A172 (cell line): ENCODE measurements at regions not wholly inside any gene's neighbourhood (a gene's known extent, or its start where the extent isn't known, plus 50 kb on each side); places are given as distances from the start of the nearest gene placed in this dataset.

Experiments
- DNase-seq: peaks from one replicate; pipeline ENCODE4 v3.0.0-alpha.2; 2015; ENCODE audit warnings: low spot score

DNA sequence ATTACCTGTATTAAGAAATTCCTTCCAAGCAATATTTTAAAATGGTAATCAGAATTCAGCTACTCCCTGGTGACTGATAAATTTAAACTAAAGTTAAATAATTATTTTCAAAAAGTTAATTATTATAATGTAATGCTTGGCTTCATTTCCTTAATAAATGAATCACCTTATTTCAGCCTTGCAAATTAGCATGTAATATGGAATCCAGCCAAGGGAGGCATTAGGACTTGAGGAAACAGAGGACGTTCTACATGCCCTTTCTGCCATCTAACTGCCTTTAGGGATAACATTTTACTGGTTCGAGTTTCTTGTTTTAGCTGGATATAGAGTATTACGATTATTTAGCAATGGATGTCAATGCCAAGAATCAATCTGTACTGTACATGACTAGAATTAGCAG lies 636.3 kb downstream of the TSN start:
- DNase-seq: no peak

DNA sequence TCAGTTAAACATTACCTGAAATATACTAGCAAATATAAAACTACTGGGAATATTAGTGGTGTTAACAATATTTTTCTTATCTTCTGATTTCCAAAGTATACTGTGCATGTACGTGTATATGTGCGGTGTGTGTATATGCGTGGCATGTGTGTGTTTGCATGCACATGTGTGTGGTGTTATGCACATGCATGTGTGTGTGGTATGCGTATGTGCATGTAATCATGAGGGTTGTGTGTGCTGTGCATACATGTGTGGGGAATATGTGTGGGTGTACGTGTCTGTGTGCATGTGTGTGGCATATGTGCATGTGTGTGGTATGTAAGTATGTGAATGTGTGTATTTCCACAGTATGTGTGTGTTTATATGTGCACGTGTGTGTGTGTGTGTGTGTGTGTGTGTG lies 640.2 kb downstream of the TSN start:
- DNase-seq: no peak

DNA sequence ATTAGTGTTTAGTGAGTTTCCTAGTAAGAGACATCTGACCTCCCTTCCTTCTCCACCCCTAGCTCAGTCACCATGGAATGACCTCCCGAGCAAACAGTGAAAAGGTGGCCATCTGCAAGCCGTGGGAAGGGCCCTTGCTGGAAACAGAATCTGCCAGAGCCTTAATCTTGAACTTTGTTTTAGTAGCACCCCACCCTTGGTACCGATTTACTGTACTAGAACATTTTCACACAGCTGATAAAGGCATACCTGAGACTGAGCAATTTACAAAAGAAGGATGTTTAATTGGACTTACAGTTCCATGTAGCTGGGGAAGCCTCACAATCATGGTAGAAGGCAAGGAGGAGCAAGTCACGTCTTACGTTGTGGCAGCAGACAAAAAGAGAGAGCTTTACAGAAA lies 655.8 kb downstream of the TSN start:
- DNase-seq: no peak

DNA sequence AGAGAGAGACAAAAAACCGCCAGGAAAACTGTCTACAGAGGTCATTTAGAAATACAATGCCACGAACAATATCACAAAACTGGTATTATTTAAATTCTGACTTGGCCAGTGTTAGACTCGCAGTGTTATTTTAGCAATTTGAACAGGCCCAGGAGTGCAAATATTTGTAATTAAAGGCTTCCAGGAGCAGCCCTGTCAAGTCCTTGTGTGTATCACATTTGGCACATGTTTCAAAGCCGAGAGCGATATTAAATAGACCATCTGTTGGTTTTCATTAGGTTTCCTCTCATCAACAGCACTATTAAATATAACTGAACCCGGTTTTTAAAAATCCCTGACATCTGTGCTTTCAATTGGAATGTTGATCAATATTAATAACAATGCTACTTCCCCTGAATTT lies 656.9 kb downstream of the TSN start:
- DNase-seq: no peak

DNA sequence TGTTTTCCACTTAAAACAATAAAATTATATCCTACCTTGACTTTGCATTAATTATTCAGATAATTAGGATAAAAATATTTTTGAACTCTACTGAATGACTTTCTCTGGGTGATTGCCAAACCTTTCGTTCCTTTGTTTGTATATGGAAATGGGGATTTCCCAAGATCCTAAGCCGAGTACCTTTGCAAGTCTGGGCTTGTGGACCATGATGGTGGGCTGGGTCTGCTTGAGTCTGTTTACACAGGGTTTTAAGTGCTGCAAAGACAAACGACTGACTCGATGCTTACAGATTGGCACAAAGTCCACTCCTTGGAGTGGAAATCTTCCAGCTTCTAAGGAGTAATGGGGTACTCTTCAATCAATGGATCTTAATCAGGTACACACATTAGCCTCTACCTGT lies 659.5 kb downstream of the TSN start:
- DNase-seq: no peak

DNA sequence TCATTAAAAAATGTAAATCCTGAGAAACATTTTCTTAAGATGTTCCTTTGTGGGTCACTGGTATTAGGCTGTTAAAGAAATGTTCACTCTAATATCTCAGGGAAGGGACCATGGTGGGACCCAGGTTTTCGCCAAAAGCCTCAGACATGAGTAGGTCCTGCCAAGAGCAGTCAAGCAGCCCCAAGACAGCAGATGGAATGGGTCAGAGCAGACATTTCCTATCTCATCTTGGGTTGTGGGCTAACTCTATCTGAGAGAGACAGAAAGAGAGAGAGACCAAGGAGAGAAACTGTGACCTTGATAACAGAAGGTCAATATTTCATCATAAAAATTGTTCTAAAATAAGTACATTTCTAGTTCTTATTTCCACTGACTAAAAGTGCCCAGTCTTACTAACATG lies 661.7 kb downstream of the TSN start:
- no peak for DNase-seq

DNA sequence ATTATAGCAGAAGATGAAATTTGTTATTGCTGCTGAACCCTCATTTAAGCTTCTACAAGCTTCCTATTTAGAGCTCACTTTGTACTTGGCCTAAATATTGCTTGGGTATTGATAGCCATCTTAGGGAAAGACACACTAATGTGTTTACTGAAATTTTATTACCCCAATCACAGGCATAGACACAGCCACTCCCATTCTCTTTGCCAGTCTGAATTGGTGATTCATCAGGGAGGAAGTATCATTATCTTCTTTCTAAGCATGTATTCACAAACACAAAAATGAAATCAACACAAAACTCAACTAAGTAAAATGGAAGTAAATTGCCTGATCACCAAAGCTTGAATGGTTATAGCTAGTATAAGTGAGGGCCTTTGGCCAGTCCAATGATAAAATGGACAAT lies 666.3 kb downstream of the TSN start:
- no peak for DNase-seq

DNA sequence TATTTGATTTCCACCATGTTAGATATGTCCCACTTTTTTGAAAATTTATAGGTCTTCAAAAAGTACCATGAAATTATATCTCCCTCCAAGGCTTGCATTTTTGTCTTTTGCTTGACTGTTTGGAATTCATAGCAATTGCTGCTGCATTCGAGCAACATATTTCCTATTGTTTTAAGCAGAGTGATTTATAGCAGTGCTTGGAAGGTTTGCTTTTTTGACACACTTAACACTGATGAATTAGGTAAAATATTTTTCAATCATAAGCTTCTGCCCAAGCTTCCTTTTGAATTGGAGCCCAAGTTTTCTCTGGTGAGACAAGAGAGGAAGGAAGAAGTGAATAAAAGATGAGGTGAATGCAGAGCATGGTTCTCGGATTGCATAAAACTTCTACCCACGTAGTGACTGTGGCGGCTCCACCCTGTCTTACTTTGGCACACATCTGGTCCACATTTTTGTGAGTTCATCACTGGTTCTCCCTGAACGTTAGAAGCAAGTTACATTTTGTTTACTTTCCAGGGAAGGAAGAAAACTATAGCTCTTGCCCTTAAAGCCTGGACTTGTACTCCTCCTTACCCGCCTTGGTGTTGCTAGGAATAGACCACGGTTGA lies 667.0 kb downstream of the TSN start:
- DNase-seq: no peak

DNA sequence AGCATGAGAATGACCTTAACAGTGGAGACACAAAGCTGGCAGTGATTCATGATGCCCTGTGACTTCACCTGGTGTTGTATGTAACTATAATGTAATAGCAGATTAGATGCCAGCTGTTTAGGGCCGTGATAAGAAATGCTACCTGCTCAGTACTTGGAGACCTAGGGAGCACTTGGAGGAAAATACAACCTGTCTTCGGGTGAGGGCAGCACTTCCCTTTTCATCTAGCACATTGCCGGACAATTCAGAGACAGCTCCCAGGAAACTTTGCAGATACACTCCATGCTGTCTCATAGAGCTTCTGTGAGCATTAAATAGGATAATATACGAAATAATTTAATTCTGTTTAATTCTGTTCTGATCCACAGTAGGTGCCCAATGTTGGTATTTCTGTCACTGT lies 668.5 kb downstream of the TSN start:
- DNase-seq: no peak

DNA sequence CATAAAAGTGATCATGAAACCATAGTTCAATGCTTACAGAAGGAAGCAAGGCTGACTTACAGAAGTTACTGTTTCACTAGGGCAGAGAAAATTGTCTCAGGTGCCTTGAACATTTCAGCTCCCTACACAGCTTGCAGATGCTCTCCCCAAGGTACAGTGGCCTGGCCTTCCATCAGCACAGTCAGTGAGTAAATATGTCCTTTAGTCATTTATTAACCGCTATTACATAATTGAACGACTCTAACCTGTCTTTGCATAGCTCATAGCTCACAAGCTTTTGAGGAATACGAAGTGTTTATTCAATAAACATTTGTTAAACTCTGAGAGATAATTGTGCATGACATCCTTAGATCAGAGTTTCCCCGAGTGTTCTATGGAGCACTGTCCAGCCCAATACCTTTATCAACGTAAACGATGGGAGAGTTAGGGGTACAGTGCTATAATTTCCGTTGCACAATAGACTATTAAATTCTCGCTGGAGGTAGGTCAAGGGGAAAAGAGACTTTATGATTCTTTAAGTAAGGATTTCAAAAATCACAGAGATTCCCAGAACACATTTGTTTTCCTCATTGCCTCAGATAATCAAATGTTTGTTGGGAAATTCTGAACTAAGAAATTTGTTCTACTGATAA lies 677.8 kb downstream of the TSN start:
- no peak for DNase-seq

DNA sequence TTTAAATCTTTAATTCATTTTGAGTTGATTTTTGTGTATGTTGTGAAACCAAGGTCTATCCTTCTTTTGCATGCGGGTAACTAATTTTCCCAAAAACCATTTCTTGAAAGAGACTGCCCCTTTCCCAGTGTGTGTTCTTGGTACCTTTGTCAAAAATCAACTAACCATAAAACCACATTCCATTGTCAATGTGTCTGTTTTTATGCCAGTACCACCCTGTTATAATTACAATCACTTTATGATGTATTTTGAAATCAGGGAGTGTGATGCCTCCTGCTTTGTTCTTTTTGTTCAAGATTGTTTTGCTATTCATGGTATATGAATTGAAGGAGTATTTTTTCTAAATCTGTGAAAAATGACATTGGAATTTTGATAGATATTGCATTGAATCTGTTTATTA lies 689.6 kb downstream of the TSN start:
- no peak for DNase-seq

DNA sequence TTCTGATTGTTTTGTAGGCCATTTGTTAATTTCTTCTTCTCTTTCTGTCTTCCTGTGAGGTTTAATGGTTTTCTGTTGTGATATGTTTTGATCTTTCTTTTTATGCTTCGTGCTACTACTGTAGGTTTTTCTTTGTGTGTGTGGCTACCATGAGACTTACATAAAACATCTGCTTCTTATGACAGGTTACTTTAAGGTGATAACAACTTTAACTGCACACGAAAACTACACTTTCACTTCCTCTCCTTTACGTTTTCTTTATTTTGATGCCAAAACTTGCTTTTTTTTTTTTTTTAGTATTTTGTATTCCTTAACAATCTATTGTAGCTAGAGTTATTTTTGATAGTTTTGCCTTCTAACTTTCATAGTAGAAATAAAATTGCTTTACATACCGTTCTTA lies 691.3 kb downstream of the TSN start:
- DNase-seq: no peak

DNA sequence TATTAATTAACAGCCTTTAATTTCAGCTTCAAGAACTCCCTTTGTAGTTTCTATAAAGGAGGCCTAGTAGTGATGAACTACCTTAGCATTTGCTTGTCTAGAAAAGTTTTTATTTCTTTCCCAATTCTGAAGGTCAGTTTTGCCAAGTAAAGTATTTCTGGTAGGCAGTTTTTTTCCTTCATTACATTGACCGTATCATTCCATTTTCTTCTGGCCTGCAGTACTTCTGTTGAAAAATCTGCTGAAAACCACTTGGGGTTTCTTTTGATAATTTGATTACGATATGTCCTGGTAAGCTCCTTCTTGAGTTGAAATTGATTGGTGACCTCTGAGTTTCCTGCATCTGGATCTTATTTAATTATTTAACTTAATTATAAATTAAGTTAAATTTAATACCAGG lies 691.8 kb downstream of the TSN start:
- no peak for DNase-seq

DNA sequence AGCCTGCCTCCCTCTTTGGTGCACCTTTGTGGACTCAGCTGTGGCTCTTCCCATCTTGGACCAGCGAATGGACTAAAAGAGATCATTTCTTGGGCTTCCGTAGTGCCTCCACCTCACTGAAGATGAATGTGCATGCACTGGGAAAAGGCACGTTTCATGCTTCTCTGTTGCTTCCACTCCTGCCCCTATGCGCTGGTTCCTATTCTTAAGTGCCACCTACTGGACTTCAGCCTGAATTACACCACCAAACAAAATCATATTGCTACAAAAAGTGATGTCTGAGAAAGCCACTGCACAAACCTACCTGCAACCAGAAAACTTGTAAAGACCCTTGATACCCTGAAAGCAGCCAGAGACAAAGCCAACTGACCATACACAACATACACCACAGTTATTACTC lies 695.6 kb downstream of the TSN start:
- no peak for DNase-seq

DNA sequence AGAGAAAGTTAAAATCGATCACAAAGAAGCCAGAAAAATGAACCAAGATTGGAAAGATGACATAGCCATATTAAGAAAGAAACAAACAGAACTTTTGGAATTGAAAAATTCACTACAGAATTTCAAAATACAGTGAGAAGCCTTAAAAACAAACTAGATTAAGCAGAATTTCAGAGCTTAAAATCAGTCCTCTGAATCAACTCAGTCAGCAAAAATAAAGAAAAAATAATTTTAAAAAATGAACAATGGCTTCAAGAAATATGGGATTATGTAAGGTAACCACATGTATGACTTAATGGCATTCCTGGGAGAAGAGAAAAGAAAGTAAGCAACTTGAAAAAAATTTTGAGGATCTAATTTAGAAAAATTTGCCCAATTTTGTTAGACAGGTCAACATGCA lies 696.2 kb downstream of the TSN start:
- DNase-seq: no peak

DNA sequence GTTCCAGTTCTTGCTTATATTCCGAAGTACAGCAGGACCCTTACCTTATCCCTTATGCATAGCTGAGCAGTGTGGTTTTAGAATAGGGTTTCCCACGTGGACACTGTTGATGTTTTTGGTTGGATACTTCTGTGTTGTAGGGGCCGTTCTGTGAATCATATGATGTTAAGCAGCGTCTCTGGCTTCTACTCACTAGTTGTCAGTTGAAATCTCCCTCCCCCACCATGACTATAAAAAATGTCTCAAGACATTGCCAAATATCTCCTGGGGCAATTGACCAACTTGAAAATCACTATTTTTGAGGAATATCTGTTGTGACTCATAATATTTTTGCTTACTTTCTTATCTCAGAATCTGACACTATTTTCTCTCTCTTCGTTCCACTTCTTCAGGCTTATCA lies 713.7 kb downstream of the TSN start:
- DNase-seq: no peak

DNA sequence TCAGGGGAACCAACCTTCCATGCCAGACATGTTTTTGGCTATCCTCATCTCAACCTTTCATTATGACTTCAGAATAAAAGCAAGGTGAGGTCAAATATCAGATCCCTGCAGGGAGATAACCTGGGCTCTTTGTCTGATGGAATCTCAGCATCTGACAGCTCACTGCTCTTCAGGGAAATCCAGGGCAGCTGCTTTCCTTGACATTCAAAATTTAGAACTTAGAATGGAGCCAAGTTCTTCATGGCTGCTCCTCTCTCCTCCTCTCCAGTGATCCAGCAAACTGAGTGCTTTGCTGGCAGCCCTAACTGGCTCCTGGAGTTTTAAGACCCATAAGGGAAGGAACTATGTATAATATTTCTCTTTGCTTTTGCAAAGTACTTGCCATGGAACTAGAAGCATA lies 716.3 kb downstream of the TSN start:
- no peak for DNase-seq

DNA sequence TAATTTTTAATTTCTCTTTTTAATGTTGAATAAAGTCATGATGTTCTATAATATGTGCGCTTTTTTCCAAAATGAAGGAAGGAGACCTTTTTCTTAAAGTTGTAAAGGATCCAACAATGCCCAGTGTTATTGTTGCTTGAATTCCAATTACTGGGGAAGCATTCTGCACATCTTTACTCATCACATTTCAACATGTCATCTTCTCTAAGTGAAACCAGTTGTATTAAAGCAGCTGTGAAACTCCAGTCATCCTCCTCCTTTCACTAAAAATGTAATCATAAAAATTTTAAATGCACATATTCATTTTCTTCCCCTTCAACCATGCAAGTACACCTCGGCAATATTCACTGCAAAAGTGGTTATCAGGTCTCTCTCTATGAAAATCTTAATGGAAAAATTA lies 722.7 kb downstream of the TSN start:
- no peak for DNase-seq

DNA sequence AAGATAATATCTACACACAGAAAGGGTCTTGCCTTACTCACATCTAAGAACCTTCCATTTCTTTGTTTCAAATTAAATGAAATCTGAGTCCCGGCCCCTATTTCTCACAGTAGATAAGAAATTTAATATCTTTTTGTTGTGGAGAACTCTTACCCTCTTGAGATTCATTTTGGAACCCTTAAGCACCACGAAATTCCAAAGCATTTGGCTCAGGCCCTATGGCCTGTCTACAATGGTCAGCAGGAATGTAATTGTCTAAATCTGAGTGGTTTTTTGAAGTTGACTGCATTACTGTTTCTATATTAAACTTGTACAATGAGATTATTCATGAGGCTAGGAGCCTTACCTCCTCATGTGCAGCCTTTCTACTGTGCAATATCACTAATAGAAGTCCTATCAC lies 723.3 kb downstream of the TSN start:
- no peak for DNase-seq

DNA sequence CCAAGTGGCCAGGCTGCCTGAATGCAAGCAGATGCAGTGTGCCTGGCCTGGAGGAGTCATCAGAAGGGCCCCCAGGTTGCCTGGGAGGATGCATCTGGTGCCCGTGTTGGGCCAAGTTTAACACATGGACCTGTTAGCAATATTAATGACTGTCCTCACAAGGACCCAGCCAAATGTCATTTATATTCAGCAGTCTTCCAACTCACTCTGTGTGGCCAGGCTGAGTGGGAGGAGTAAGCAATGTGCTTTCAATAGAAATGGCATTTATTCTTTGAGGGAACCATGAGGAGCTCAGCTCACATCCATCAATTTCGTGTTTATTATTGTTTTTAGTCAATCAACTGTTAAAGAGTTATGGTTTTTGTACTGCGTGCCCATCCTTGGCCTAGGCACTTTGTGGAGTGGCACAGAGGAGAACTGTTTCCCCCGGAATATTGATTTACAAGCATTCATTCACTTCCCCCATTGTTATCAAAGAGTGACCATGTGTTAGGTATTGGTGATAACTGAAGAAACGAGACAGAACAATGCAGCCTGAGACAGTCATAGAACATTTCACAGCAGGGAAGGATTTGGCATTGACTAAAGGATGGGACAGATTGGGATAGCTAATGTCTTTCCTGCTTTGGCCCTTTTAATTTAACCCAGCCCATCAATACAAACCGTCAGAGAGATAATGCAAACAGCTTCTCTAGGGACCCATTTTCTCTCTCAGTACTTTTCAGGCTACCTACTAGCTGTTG lies 725.2 kb downstream of the TSN start:
- DNase-seq: no peak

DNA sequence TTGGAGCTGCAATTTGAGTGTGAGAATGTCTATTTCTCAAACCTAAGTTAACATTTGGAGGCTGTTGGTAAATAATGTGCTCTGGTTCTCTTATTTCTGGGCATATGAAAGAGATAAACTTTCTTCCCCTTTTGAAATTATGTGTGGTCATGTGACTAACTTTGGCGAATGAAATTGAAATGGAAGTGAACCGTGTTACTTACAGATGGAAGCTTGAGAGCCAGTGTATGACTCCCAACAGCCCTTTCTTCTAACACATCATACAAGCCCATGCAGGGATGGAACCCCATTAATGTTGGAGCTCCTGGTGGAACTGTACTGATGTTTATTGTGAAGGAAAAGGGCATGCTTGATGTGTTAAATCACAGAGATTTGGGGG lies 725.8 kb downstream of the TSN start:
- DNase-seq: no peak

DNA sequence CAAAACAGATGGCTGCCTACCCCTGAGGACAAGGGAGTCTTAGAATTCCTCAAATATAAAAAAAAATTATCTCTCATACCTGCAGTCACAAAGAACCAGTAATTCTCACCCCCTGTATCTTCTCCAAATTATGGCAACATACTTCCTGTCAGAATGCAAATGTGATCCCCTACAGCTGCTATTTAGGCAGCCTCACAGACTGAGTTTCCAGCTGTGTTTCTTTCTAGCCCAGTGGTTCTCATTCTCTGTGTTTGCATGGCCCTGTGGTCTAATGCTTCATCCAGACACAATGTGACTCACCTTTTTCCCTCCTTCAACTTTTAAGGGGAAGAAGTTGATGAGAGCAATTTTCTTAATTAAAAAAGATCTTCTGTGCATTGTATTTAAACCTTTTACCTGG lies 726.3 kb downstream of the TSN start:
- no peak for DNase-seq

DNA sequence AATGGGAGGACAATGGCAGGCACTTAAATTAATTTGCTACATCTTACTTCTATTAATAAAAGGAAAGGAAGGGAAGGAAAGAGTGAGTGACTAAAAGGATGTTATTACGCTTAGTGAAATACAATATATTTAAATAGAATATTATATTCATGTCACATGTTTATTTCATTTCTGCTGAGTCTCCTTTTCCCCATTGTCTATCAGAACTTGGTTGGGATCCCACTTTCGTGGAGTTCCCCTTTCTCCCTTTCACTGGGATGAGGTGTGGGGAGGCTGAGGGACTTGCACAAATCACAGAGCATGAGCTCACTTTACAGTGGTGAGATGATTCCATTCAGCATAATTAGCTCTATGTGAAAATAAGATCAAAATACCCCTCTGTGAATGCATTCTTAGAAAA lies 730.6 kb downstream of the TSN start:
- no peak for DNase-seq
